WI38 (cell line): ENCODE measurements at regions not wholly inside any gene's neighbourhood (a gene's known extent, or its start where the extent isn't known, plus 50 kb on each side); places are given as distances from the start of the nearest gene placed in this dataset.

Experiments used
- H3K4me3 ChIP-seq: 2 replicates; pipeline ENCODE4 v1.5.1; 2011; ENCODE audit warnings: low read depth, mild to moderate bottlenecking, control low read depth, low read length
- TF ChIP-seq, protein P1 (sequence below): IDR thresholded peaks from 2 replicates; pipeline ENCODE4 v1.5.1; 2012; ENCODE audit warnings: low read depth, mild to moderate bottlenecking, control low read depth, low read length

DNA sequence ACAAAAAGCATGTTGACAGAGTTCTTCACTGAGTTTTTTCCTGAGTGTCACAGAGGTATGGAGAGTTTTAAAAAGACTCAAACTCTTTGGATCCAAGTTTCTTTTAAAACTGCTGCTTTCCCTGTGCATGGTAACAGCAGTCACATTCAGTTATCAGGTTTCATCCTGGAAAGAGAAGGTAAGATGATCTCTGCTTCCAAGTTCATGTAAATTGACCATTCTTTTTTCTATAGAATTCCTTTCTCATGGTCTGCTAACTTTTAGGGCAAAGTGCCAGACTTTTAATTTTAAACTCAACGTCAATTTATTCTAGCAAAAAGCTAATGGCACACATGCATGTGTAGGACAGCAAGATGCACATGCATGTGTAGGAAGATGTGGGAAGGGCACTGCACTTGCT lies 52.5 kb upstream of the PRLR start:
- TF ChIP-seq, protein P1, sequence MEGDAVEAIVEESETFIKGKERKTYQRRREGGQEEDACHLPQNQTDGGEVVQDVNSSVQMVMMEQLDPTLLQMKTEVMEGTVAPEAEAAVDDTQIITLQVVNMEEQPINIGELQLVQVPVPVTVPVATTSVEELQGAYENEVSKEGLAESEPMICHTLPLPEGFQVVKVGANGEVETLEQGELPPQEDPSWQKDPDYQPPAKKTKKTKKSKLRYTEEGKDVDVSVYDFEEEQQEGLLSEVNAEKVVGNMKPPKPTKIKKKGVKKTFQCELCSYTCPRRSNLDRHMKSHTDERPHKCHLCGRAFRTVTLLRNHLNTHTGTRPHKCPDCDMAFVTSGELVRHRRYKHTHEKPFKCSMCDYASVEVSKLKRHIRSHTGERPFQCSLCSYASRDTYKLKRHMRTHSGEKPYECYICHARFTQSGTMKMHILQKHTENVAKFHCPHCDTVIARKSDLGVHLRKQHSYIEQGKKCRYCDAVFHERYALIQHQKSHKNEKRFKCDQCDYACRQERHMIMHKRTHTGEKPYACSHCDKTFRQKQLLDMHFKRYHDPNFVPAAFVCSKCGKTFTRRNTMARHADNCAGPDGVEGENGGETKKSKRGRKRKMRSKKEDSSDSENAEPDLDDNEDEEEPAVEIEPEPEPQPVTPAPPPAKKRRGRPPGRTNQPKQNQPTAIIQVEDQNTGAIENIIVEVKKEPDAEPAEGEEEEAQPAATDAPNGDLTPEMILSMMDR = no peak
- no peak overlapping the region for H3K4me3 ChIP-seq

DNA sequence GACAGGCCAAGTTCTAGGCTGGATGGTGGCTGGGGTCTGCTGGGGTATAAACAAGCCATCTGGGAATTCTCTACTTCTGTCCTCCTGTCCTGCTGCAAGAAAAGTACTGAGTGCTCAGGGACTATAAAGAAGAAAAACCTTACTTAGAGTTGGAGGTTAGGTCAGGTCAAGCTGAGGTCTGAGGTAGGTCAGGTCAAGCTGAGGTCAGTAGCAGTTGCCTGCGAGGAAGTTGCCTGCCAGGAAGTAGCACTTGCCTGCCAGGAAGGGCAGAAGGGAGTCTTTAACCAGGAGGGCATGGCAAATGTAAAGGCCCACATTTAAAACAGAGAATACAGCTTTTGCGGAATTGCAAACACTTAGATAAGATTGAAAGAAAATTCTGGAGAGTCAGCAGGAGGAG lies 51.3 kb upstream of the PRLR start:
- TF ChIP-seq, protein P1 = no peak
- no peak overlapping the region for H3K4me3 ChIP-seq
